ENCODE measurements at regions not wholly inside any gene's neighbourhood (a gene's known extent, or its start where the extent isn't known, plus 50 kb on each side); places are given as distances from the start of the nearest gene placed in this dataset.
"Not testable (repeated sequence)": the region's sequence is repeated elsewhere in the genome, so short reads cannot be mapped to it uniquely, and the experiment has no call there.

- peak; percentile 7 for DNase-seq
Measured at GRCh38 chr2:38483776-38484501, 106.9 kb upstream of the ATL2 start.

- DNase-seq, result not testable (repeated sequence)
Measured at GRCh38 chr2:38482710-38483109, 105.6 kb upstream of the ATL2 start.

GRCh38 chr2:38480617-38481016 is 103.5 kb upstream of the ATL2 start:
- no peak for DNase-seq

DNA sequence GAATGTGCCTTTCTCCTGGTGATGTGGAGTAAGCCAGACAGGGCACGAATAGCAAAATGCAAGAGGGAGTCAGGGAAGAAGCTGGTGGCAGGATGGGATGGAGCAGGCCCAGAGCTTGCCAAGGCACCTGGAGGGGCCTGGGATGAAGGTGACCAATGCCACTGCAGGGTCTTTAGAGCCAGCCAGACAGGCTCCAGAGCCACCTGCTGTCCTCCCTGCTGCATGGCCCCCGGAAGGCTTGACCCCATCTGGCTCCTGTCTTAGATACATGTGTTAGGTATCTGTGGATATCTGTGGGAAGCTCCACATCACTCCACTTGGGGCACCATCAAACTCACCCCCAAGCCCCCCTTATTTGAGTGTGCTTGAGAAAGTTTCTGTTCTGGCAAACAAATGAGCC is 99.9 kb upstream of the ATL2 start:
- DNase-seq, result no peak

DNA sequence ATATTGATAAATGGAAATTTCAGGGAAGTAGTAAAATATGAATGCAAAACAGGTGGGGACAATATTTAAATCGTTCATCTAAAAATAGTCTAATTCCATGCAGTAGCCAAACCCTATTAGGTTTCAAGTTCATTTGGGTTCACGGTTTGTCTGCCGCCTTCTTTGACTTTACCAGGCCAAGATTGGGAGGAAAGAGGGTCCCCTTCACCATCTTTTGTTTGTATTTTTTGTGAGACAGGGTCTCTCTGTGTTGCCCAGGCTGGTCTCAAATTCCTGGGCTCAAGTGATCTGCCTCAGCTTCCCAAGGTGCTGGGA is 98.5 kb upstream of the ATL2 start:
- DNase-seq, result no peak

DNA sequence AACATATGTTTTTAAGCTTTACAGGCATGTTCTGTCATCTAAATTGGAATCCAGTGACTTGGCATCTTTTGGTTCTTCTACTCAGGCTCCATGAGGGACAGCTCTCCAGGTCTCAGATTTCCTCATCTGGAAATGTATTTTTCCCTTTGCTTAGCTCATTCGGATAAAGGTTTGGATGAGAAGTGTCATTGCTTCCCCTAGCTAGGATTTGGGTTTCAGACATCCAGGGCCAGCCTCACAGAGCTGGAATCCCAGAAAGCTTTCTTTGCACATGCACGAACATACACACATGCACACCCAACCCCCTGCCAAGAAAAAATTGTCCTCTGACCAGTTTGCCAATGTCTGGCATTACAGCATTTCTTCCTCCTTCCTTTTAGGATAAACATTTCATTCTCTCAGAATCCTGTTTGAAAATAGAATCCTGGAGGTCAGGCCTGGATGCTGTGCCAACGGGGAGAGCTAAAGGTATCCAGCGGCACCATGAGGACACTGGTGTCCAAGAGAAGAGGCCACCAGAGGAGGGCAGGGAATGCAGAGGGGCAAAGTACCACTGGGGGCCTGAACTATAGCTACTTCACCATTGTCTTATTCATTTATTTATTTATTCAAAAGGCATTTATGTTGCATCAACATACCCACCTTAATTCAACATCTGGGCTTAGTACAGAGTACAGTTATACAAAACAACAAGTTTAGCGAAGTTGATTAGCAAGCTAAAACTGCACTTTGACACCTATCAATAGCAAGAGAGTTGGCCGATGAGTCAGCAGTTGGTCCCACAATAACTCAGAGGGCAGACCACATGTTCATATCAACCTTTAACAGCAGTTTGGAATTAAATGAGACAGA is 97.9 kb upstream of the ATL2 start:
- no peak for DNase-seq

DNA sequence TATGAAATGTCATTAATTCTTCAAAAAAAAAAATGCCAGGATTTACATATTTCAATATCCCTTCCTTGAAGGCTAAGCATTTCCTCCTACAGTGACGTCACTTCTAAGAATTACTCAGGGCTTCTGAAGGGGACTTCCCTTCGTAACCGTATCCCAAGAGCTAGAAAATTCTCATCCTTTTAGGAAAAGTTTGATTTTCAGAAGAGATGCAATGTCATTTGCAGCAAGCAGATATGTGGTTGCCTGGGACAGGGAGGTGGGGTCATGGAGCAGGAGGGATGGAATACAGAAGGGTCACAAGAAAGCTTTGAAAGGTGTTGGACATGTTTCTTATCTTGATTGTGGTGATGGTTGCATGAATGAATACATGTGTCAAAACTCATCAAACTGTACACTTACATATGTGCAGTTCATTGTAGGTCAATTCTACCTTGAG is 97.0 kb upstream of the ATL2 start:
- no peak for DNase-seq

GRCh38 chr2:38473333-38474005 is 96.4 kb upstream of the ATL2 start:
- DNase-seq, result no peak

- DNase-seq, result no peak
Measured at GRCh38 chr2:38470115-38470514, 93.0 kb upstream of the ATL2 start.

GRCh38 chr2:38467768-38468455 is 90.8 kb upstream of the ATL2 start:
- DNase-seq, result no peak

GRCh38 chr2:38466876-38467767 is 90.0 kb upstream of the ATL2 start:
- DNase-seq, result no peak

GRCh38 chr2:38466409-38466808 is 89.3 kb upstream of the ATL2 start:
- DNase-seq, result no peak

DNA sequence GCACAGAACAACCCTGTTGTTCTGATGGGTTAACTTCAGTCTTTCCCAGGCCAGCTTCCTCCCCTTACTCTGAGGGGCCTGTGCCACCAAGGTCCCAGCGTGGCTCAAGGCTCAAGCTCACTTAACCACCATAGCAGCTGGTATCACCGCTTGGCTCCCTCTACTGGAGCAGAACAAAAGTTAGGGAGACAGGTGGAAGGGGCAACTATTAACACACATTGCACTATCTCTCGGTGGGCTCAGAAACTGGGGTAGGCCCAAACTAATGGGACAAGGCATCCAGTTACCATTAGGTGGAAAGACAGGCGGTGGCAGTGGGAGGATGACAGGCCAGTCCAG is 88.7 kb upstream of the ATL2 start:
- DNase-seq, result peak; percentile 7

DNA sequence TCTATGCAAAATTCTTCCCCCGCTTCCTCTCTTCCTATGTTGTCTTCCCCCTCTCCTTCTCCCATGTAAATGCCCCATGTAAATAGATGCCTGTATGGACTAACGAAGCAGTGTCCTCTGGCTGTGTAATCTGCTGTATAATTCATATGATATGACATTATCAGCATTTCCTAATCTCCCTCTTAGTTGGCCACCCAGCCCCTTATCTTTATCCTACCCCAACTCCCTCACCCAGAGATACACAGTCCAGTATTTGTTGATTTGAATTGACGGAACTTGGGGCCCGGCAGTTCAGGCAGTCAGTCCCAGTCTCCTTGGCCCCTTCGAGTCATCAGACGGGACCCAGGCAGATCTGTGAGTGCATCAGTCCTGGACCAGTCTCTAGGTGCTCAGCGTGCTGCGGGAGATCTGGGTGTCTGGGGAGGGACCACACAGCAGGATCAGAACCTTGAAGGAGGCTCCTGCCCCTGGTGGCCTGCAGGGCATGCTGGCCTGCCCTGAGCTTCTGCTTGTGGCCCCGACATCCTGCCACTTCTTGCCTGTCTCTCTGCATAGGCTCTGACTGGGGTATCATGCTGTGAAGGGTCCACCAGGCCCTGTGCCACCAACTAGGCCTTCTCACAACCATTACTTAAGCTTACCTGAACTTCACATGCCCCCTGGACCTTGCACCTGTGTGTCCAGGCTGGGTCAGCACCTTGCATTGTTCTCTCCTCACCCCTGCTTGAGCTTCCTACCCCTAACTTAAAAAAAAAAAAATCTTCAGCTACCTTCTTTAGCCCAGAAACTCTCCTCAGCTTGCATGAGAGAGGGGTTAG is 88.1 kb upstream of the ATL2 start:
- no peak for DNase-seq

GRCh38 chr2:38463752-38464151 is 86.7 kb upstream of the ATL2 start:
- no peak for DNase-seq

DNA sequence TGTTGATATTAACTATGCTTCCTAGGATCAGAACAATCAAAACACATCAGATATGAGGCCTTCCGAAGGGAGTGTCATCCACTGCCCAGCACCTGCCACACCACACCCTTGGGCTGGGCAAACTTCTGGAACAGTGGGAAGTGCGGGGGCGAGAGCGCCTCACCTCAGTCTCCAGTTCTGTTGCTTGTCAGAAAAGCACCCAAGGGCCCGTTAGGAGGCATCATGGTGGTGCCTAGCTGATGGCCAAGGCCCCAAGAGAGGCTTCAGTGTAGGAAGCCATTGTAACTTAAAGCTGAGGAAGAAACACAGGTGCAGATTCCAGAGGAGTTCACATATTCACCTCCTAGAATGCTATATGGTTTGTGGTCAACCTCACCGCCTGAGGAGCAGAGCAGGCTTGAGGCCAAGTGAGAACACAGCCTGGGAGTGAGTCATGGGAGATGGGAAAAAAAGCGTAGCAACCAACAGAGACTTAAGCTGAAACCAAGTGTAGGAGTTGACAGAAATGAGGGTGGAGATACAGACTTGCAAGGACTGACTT is 85.1 kb upstream of the ATL2 start:
- no peak for DNase-seq

GRCh38 chr2:38461470-38461869 is 84.4 kb upstream of the ATL2 start:
- DNase-seq, result no peak

DNA sequence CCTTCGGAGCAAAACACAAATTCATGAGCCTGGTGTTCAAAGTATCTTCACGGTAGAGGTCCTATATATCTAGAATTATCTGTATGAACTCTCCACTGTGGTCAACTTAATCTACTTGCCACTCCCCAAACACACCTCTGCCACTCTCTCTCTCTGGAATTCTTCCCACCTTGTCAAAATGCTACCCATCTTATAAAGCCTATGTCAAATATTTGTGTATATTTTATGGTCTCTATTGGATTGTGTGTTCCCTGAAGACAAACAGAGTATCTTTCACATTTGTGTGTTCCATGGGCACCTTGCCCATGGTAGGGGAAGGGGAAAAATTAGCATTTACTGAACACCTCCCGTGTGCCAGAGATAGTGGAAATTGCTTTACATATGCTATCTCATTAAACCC is 83.2 kb upstream of the ATL2 start:
- DNase-seq, result no peak

- no peak for DNase-seq
Measured at GRCh38 chr2:38454081-38454480, 77.0 kb upstream of the ATL2 start.

DNA sequence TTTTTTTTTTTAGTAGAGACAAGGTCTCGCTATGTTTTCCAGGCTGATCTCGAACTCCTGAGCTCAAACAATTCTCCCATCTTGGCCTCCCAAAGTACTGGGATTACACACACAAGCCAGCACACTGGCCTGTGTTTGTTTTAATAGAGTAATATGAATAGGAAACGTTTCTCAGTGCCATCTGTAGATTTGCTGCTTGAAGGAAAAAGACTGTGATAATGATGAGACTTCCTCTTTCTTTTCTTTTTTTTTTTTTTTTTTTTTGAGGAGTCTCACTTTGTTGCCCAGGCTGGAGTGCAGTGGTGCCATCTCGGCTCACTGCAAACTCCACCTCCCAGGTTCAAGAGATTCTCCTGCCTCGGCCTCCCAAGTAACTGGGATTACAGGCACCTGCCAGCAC is 74.7 kb upstream of the ATL2 start:
- DNase-seq, result not testable (repeated sequence)

- DNase-seq, result no peak
Measured at GRCh38 chr2:38450509-38450908, 73.4 kb upstream of the ATL2 start.
